Ovary (tissue), 7 donors: ENCODE measurements at regions not wholly inside any gene's neighbourhood (a gene's known extent, or its start where the extent isn't known, plus 50 kb on each side); places are given as distances from the start of the nearest gene placed in this dataset.

Experiments used
- DNase-seq, 5 donors: peaks; one replicate each; pipeline ENCODE4 v3.0.0-alpha.2; 2019 to 2020
- H3K27ac ChIP-seq, 2 donors: fragments of 200-600 bp; one replicate each; pipeline versions ENCODE4 v1.5.1 to v1.8.0; 2019 to 2022
- H3K27me3 ChIP-seq: fragments of 200-600 bp; one replicate; pipeline ENCODE4 v1.8.0; 2022
- H3K36me3 ChIP-seq: fragments of 200-600 bp; sonication (generic); one replicate; pipeline ENCODE4 v1.5.1; 2019
- H3K4me1 ChIP-seq: one replicate; pipeline ENCODE4 v1.8.1; 2013; ENCODE audit warnings: mild to moderate bottlenecking, moderate library complexity; ENCODE audit not compliant: insufficient read depth
- H3K4me3 ChIP-seq: fragments of 200-600 bp; sonication (generic); one replicate; pipeline ENCODE4 v1.5.1; 2017
- H3K9me3 ChIP-seq, 2 donors: fragments of 200-600 bp in 1 of 2; sonication (generic) in 1 of 2; one replicate each; pipeline versions ENCODE4 v1.5.1 to v1.8.1; 2013 to 2019; ENCODE audit warnings: mild to moderate bottlenecking in 1 of 2, moderate library complexity in 1 of 2
- CTCF ChIP-seq, 3 donors: fragments of 450-650 bp in 2 of 3; fragments of 200-600 bp in 1 of 3; IDR thresholded peaks; one replicate each; pipeline versions ENCODE4 v1.5.1 to v1.8.0; 2016 to 2022; ENCODE audit warnings: antibody characterized with exemption in 3 of 3, mild to moderate bottlenecking in 1 of 3
- EP300 ChIP-seq: sonication (generic); formaldehyde crosslinking; IDR thresholded peaks from one replicate; pipeline ENCODE4 v1.6.1; 2017; ENCODE audit warnings: antibody characterized with exemption
- POLR2A ChIP-seq: fragments of 450-650 bp; IDR thresholded peaks from one replicate; pipeline ENCODE4 v1.6.1; 2017; ENCODE audit warnings: antibody characterized with exemption, mild to moderate bottlenecking, moderate library complexity
- WGBS, 3 donors: extraction: QIAGEN DNeasy Blood & Tissue Kit in 1 of 3; methylation state at CpG; one replicate each; pipeline versions ENCODE4 v1.1.5 to v1.1.7; 2013 to 2017; 5-methylcytosine and 5-hydroxymethylcytosine counted together
- intact Hi-C, 4 donors: fragments of 100-400 bp; cut with DNase I; formaldehyde crosslinking; loops; one replicate each; pipeline versions ENCODE4 v1.11.0 to v1.15.1; 2022 to 2023
- donor health status: DM: no; HTN: no; CAD: no; lungs with moderate emphysema.
- donor health status: DM: no; HTN: no; CAD: no.
- donor health status: Bipolar disorder and iron deficiency.
- donor health status: DM: no; HTN: no; CAD: no.
- donor health status: DM: yes; HTN: yes; CAD: no.

- intact Hi-C loops: no loop called here
- Histone ChIP-seq H3K4me3 (no peak overlapping the region), H3K27me3 (no peaks in the 10 kb centered on the region), H3K36me3 (no peaks in the 10 kb centered on the region), H3K27ac (no peak overlapping the region), H3K9me3 (no peaks in the 10 kb centered on the region), H3K4me1 (no peaks in the 10 kb centered on the region)
- DNase-seq: no peak
- TF ChIP-seq CTCF (IDR thresholded peaks at IDR 0.05): no peak
- no peak for TF ChIP-seq EP300
- no peak for TF ChIP-seq POLR2A
- WGBS, 3 donors: 85 to 88% (median 87%) methylated on average over 5 of the region's 5 CpGs
Observed at GRCh38 chr9:87787735-87788134, 61.8 kb downstream of the CTSL start.

GRCh38 chr9:87792831-87793288 is 66.9 kb downstream of the CTSL start:
- H3K27ac ChIP-seq: no peak overlapping the region
- H3K27me3 ChIP-seq: no peaks in the 10 kb centered on the region
- WGBS, 3 donors: 81 to 88% (median 85%) methylated on average over 6 of the region's 6 CpGs
- no peak for TF ChIP-seq CTCF (IDR thresholded peaks at IDR 0.05)
- TF ChIP-seq POLR2A: no peak
- TF ChIP-seq EP300: no peak
- no peaks in the 10 kb centered on the region for H3K9me3 ChIP-seq
- intact Hi-C loops: no loop called here
- no peaks in the 10 kb centered on the region for H3K36me3 ChIP-seq
- DNase-seq: peak in 1 of 5 donors; percentile 21
- H3K4me3 ChIP-seq: no peak overlapping the region
- no peaks in the 10 kb centered on the region for H3K4me1 ChIP-seq

GRCh38 chr9:87793292-87793691 is 67.4 kb downstream of the CTSL start:
- Histone ChIP-seq H3K36me3 (no peaks in the 10 kb centered on the region), H3K4me3 (no peak overlapping the region), H3K4me1 (no peaks in the 10 kb centered on the region), H3K9me3 (no peaks in the 10 kb centered on the region), H3K27me3 (no peaks in the 10 kb centered on the region), H3K27ac (no peak overlapping the region)
- intact Hi-C loops: no loop called here
- no peak for TF ChIP-seq EP300
- TF ChIP-seq POLR2A: no peak
- TF ChIP-seq CTCF (IDR thresholded peaks at IDR 0.05): no peak
- no peak for DNase-seq
- 49 to 57% (median 53%) methylated on average over 6 of the region's 6 CpGs for WGBS, 3 donors

GRCh38 chr9:87795178-87795577 is 69.3 kb downstream of the CTSL start:
- WGBS, 3 donors: 73 to 85% (median 79%) methylated on average over 4 of the region's 4 CpGs
- Histone ChIP-seq H3K4me3 (no peak overlapping the region), H3K4me1 (no peaks in the 10 kb centered on the region), H3K36me3 (no peaks in the 10 kb centered on the region), H3K27me3 (no peaks in the 10 kb centered on the region), H3K27ac (no peak overlapping the region), H3K9me3 (no peaks in the 10 kb centered on the region)
- no peak for DNase-seq
- intact Hi-C loops: no loop called here
- no peak for TF ChIP-seq POLR2A
- no peak for TF ChIP-seq CTCF (IDR thresholded peaks at IDR 0.05)
- no peak for TF ChIP-seq EP300
